Lower lobe of right lung (tissue), 2 donors: ENCODE measurements at regions not wholly inside any gene's neighbourhood (a gene's known extent, or its start where the extent isn't known, plus 50 kb on each side); places are given as distances from the start of the nearest gene placed in this dataset.

ENCODE experiments used
- ATAC-seq, 2 donors: fragments of 200-7000 bp; cut with Tn5 transposase; one replicate each; pipeline ENCODE4 v1.9.1; 2020 to 2022; ENCODE audit warnings: mild to moderate bottlenecking in 2 of 2, moderate library complexity in 2 of 2
- DNase-seq: peaks from one replicate; pipeline ENCODE4 v3.0.0-alpha.2; 2020
- H3K27ac ChIP-seq: fragments of 200-600 bp; one replicate; pipeline ENCODE4 v1.8.0; 2022
- H3K27me3 ChIP-seq: fragments of 200-600 bp; one replicate; pipeline ENCODE4 v1.8.0; 2022; ENCODE audit warnings: low read depth
- H3K36me3 ChIP-seq: fragments of 200-600 bp; one replicate; pipeline ENCODE4 v1.8.0; 2022; ENCODE audit warnings: mild to moderate bottlenecking
- H3K4me1 ChIP-seq: fragments of 200-600 bp; one replicate; pipeline ENCODE4 v1.8.0; 2022
- H3K4me3 ChIP-seq: fragments of 200-600 bp; one replicate; pipeline ENCODE4 v1.8.0; 2022; ENCODE audit warnings: mild to moderate bottlenecking
- H3K9me3 ChIP-seq: fragments of 200-600 bp; one replicate; pipeline ENCODE4 v1.8.0; 2022
- CTCF ChIP-seq: fragments of 200-600 bp; IDR thresholded peaks from one replicate; pipeline ENCODE4 v1.8.0; 2022; ENCODE audit warnings: antibody characterized with exemption, mild to moderate bottlenecking
- intact Hi-C: fragments of 100-400 bp; cut with DNase I; formaldehyde crosslinking; loops from one replicate; pipeline ENCODE4 v1.11.0; 2022
- donor health status: DM: no; HTN: yes; CAD: no; lungs with severe emphysema.

DNA sequence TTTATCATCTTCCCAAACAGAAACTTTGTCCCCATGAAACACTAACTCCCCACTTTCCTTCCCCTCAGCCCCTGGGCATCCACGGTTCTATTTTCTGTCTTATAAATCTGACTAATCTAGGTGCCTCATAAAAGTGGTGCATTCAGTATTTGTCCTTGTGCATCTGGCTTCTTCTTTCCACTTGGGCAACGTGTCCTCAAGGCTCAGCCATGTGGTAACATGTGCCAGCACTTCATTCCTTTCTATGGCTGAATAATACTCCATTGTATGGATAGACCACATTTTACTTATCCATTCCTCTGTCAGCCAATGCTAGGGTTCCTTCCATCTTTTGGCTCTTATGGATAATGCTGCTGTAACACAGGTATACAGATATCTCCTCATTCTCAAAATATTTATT, 305.0 kb upstream of the RUNX1 start:
- no peak for TF ChIP-seq CTCF
- intact Hi-C loops: no loop called here
- ATAC-seq: no peak
- Histone ChIP-seq H3K9me3 (no peaks in the 10 kb centered on the region), H3K36me3 (no peaks in the 10 kb centered on the region), H3K4me1 (no peaks in the 10 kb centered on the region), H3K4me3 (no peak overlapping the region), H3K27me3 (no peaks in the 10 kb centered on the region), H3K27ac (no peak overlapping the region)
- DNase-seq: no peak

DNA sequence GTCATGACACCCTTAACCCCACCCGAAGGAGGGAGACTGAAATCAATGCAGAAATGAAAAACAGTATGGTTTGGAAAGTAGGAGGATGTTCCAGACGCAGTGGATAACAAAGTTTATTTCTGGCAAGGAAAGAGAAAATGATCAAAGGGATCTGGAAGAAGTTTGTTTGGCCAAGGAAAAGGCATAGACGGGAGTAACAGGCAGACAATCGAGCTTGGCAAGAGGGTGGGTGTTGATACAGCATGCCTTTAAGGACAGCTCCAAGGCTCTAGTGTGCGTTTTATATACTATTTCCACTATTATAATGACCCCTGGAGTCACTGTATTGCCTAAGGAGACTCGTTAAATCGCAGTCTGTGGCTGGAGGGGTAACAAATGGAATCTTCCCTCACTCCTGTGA, 303.7 kb upstream of the RUNX1 start:
- no peaks in the 10 kb centered on the region for H3K4me1 ChIP-seq
- no peaks in the 10 kb centered on the region for H3K9me3 ChIP-seq
- ATAC-seq (no peak), DNase-seq (no peak)
- H3K4me3 ChIP-seq: no peak overlapping the region
- H3K27me3 ChIP-seq: no peaks in the 10 kb centered on the region
- intact Hi-C loops: no loop called here
- TF ChIP-seq CTCF: no peak
- no peak overlapping the region for H3K27ac ChIP-seq
- H3K36me3 ChIP-seq: no peaks in the 10 kb centered on the region

DNA sequence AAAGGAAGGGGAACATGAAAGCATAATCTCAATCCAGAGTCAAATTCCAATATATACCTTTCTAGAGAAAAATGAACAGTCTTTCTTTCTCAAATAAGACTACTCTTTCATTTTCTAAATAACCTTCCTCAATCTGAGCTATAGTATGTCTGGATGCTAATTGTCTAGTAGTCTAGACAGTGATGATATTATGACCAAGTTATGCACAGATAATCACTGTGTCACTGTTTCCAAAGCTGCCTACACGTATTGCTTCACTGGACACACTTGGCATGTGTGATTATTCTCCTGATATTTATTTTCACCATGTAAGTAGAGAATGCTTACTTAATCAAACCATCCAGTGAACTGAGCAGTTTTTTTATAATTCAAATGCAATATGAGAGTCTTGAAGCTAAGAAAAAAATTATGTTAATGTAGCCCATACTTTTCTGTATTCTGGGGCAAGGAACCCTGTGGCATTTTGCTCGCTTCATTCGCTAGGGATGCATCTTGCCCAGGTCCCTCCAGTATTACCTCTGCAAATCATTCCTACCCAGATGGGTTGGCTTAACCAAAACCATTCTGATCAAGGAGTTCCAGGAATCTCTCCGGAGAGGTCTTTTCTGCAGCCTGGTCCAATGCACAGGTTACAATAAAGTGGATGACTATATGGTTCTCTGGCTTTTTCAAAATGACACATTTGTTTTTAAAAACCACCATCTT, 303.1 kb upstream of the RUNX1 start:
- ATAC-seq (no peak), DNase-seq (no peak)
- Histone ChIP-seq H3K9me3 (no peaks in the 10 kb centered on the region), H3K36me3 (no peaks in the 10 kb centered on the region), H3K27ac (no peak overlapping the region), H3K4me3 (no peak overlapping the region), H3K4me1 (no peaks in the 10 kb centered on the region), H3K27me3 (no peaks in the 10 kb centered on the region)
- no peak for TF ChIP-seq CTCF
- intact Hi-C loops: no loop called here

- ATAC-seq: no peak
- H3K4me1 ChIP-seq: no peaks in the 10 kb centered on the region
- intact Hi-C loops: no loop called here
- no peak overlapping the region for H3K4me3 ChIP-seq
- H3K36me3 ChIP-seq: no peaks in the 10 kb centered on the region
- TF ChIP-seq CTCF: no peak
- H3K27ac ChIP-seq: no peak overlapping the region
- no peaks in the 10 kb centered on the region for H3K9me3 ChIP-seq
- H3K27me3 ChIP-seq: no peaks in the 10 kb centered on the region
- DNase-seq: no peak
Observed at GRCh38 chr21:35351434-35351833, 302.3 kb upstream of the RUNX1 start.

- no peak for ATAC-seq
- intact Hi-C loops: no loop called here
- Histone ChIP-seq H3K36me3 (no peaks in the 10 kb centered on the region), H3K27me3 (no peaks in the 10 kb centered on the region), H3K4me1 (no peaks in the 10 kb centered on the region), H3K27ac (no peak overlapping the region), H3K4me3 (no peak overlapping the region), H3K9me3 (no peaks in the 10 kb centered on the region)
- TF ChIP-seq CTCF: no peak
- no peak for DNase-seq
Observed at GRCh38 chr21:35350965-35351364, 301.9 kb upstream of the RUNX1 start.
